ENCODE measurements at regions not wholly inside any gene's neighbourhood (a gene's known extent, or its start where the extent isn't known, plus 50 kb on each side); places are given as distances from the start of the nearest gene placed in this dataset.

- Histone ChIP-seq H3K27ac (peak overlapping the region in 1 of 10 donors; percentile 6), H3K4me3 (no peak overlapping the region), H3K4me1 (peaks cover 0 to 4% (median 0%) of the 10 kb centered on the region in 9 donors), H3K36me3 (no peaks in the 10 kb centered on the region), H3K27me3 (no peaks in the 10 kb centered on the region), H3K9me3 (peaks cover 0 to 7% (median 0%) of the 10 kb centered on the region in 11 donors)
- intact Hi-C loops (cut with DNase I), result no loop called here
- no peak for TF ChIP-seq CTCF (IDR thresholded peaks at IDR 0.05)
- peak; percentile 39 to 47 for DNase-seq
- ATAC-seq, result peak; percentile 38 to 96 (median 82)
- 33 to 52% methylated on average over 5 of the region's 5 CpGs for whole genome bisulfite sequencing, 2 donors
Measured at GRCh38 chr11:28393348-28393747, 285.2 kb downstream of the METTL15 start.

DNA sequence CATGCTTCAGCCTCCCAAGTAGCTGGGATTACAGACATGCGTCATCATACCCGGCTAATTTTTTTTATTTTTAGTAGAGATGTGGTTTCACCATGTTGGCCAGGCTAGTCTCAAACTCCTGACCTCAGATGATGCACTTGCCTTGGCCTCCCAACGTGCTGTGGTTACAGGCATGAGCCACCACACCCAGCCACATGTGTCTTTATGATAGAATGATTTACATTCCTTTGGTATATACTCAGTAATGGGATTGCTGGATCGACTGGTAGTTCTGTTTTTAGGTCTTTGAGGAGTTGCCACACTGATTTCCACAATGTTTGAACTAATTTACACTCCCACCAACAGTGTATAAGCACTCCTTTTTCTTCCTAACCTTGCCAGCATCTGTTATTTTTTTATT lies 276.2 kb downstream of the METTL15 start:
- H3K27me3 ChIP-seq, result no peaks in the 10 kb centered on the region
- DNase-seq (no peak), ATAC-seq (no peak)
- H3K4me1 ChIP-seq, result no peaks in the 10 kb centered on the region
- no peak for TF ChIP-seq CTCF (IDR thresholded peaks at IDR 0.05)
- no peak overlapping the region for H3K4me3 ChIP-seq
- H3K36me3 ChIP-seq, result no peaks in the 10 kb centered on the region
- intact Hi-C loops (cut with DNase I), result no loop called here
- 84 to 89% methylated on average over 4 of the region's 4 CpGs for WGBS, 2 donors
- H3K9me3 ChIP-seq, result peaks cover 0 to 30% (median 0%) of the 10 kb centered on the region in 11 donors
- H3K27ac ChIP-seq, result no peak overlapping the region

GRCh38 chr11:28383456-28383855 lies 275.3 kb downstream of the METTL15 start:
- H3K9me3 ChIP-seq, result peaks cover 0 to 30% (median 0%) of the 10 kb centered on the region in 11 donors
- ATAC-seq (no peak), DNase-seq (no peak)
- no peak overlapping the region for H3K4me3 ChIP-seq
- 80 to 95% methylated on average over 1 of the region's 1 CpG for WGBS, 2 donors
- no peaks in the 10 kb centered on the region for H3K36me3 ChIP-seq
- no peak overlapping the region for H3K27ac ChIP-seq
- H3K27me3 ChIP-seq, result no peaks in the 10 kb centered on the region
- H3K4me1 ChIP-seq, result no peaks in the 10 kb centered on the region
- no peak for TF ChIP-seq CTCF (IDR thresholded peaks at IDR 0.05)
- intact Hi-C loops (cut with DNase I), result no loop called here

Small RNA genes lying in the stretch of these regions (microRNA-seq; reads per million reads assigned to microRNA genes)
- 0 reads per million in 2 donors for gene MIR8068
